ENCODE measurements at regions not wholly inside any gene's neighbourhood (a gene's known extent, or its start where the extent isn't known, plus 50 kb on each side); places are given as distances from the start of the nearest gene placed in this dataset.

GRCh38 chr14:59075506-59075905, 113.0 kb upstream of the DAAM1 start:
- DNase-seq: no peak

GRCh38 chr14:59081720-59082119, 106.7 kb upstream of the DAAM1 start:
- no peak for DNase-seq

GRCh38 chr14:59085207-59085739, 103.2 kb upstream of the DAAM1 start:
- DNase-seq: no peak

DNA sequence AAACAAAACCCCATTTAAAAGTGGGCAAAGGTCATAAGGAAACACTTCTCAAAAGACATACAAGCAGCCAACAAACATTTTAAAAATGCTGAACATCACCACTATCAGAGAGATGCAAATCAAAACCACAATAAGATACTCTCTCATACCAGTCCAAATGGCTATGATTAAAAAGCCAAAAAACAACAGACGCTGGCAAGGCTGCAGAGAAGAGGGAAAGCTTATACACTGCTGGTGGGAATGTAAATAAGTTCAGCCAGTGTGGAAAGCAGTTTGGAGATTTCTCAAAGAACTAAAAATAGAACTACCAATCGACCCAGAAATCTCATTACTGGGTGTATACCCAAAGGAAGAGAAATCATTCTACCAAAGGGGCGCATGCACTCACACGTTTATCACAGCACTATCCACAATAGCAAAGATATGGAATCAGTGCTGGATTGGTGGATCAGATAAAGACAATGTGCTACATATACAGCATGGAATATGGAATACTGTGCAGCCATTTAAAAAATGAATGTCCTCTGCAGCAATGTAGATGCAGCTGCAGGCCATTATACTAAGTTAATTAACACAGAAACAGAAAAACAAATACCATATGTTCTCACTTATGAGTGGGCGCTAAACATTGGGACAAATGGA, 102.1 kb upstream of the DAAM1 start:
- DNase-seq: no peak

DNA sequence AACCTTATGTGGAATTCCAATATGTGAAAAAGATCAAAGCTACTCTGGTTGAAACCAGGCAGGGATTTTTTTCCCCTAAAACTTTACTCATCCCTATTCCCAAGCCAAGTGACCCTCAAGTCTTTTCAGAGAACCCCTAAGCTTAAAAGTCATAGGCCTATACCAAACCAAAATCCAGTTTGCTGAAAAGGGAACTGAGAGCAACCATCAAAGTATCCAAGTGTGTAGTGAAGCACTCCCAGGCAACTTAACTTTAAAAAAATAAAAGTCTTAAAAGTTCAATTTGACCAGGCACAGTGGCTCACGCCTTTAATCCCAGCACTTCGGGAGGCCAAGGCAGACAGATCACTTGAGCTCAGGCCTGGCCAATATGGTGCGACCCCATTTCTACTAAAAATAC, 101.2 kb upstream of the DAAM1 start:
- no peak for DNase-seq

DNA sequence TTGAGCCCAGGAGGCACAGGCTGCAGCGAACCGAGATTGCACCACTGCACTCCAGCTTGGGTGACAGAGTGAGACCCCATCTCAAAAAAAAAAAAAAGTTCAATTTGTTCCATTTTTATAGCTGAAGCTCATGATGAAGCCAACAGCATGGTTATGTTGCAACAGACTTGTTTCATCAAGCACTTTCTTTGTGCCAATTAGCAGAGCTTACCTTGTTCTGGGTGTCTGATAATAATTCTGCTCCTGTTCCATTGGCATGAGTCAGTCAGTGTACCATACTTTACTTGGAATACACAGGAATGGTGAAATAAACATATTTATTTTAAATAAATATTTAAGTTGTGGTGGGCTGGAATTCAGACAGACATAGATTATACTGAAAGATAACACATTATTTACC, 100.8 kb upstream of the DAAM1 start:
- DNase-seq: no peak

GRCh38 chr14:59090572-59090971, 97.9 kb upstream of the DAAM1 start:
- no peak for DNase-seq

DNA sequence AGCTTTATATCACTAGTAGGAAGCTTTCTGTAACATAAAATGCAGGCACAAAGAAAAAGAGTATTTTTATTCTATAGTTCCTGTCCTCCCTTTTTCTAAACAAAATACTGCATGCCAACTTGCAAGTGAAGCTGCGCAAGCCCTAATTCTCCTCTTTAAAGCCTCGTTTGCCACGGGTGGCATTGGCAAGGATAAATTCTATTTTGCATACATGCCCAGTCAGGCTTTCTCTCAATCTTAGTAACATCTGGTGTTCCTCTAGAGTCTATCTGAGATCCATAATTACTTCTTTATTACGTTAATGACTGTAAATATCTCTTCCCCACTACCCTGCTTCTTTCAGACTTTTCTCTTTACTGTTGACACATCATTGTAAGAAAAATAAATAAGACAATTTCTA, 97.1 kb upstream of the DAAM1 start:
- DNase-seq: peak; percentile 59

GRCh38 chr14:59091976-59092375, 96.5 kb upstream of the DAAM1 start:
- DNase-seq: peak; percentile 61

- DNase-seq: peak; percentile 77
These were observed 94.6 kb upstream of the DAAM1 start for GRCh38 chr14:59093902-59094301.

DNA sequence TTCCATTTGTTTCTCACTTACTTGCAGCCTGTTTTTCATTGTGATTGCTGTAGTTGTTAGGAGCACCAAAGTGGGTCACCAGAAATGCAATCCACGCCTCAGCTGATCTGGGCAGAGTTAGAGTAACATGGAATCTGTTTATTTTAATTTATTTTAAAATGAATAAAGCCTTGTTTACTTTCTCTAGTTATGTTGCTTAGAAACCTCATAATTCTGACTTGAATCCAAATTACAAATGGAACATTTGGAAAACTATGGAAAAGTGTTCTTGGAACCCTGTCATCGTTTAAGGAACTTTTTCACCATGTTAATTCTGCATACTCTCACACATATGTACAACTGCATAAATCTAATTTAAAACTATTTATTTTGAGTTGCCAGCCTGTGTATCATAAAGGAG, 92.2 kb upstream of the DAAM1 start:
- no peak for DNase-seq

DNA sequence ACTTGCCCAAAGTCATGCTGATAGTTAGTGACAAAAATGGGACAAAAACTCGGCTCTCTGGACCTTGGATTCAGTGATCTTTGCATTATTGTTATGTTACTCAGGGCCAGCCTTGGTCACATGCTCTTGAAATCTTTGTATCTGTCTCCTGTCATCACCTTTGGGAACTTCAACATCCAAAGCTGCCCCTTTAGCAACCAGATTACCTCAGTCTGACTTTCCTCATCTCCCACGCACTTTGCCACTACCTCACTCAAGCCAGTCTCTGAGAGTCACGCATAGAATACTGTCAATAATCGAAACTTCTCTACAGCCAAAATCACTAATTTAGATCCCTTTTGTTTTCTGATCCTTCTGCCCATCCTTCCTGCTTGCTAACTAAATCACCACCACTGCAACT, 90.8 kb upstream of the DAAM1 start:
- DNase-seq: no peak

DNA sequence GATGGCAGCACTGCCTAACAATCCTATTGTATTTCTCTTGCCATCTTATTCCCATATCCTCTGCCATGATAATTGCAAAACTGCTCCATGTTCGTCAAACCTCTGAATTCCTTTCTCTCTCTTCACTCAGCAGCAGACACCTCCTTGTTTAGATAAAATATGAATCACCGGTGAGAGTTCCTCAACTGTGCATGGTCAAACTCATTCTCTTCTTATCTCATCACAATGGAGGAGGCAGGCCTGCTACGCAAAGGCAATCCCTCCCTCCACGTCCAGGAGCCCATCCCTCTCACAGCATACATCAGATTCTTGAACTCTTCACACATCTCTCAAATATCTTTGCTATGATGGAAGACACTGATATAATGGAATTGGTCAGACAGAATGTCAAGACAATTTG, 90.1 kb upstream of the DAAM1 start:
- no peak for DNase-seq

DNA sequence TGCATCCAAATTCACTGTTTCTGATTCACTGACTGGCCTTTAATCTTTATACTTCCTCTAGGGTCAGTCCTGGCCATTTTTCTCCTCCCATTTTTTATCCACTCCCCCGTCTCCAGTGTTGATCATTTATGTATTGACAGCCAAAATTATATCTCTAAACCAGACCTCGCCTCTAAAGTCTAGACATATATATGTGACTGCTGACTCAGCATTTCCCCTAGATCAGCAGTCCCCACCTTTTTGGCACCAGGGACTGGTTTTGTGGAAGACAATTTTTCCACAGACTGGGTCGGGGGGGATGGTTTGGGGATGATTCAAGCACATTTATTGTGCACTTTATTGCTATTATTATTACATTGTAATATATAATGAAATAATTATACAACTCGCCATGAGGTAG, 88.3 kb upstream of the DAAM1 start:
- no peak for DNase-seq

DNA sequence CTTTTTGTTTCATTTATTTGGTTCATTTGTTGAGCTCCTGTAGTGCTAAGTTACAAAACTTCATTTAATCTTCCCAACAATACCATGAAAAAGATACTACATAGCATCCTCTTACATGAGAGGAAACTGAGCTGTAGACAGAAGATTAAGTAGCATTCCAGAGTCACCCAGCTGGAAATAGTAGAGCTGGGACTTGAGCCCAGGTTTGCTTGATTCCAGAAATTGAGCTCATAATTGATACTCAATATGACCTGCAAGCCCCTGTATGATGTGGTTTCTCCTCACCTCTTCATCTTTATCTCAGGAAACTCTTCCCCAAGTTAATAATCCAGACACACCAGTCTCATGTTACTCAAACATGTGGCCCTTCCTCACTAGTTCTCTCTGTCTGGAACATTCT, 87.0 kb upstream of the DAAM1 start:
- peak; percentile 56 for DNase-seq

GRCh38 chr14:59103396-59103795, 85.1 kb upstream of the DAAM1 start:
- no peak for DNase-seq

GRCh38 chr14:59107819-59108218, 80.6 kb upstream of the DAAM1 start:
- DNase-seq: peak; percentile 98

DNA sequence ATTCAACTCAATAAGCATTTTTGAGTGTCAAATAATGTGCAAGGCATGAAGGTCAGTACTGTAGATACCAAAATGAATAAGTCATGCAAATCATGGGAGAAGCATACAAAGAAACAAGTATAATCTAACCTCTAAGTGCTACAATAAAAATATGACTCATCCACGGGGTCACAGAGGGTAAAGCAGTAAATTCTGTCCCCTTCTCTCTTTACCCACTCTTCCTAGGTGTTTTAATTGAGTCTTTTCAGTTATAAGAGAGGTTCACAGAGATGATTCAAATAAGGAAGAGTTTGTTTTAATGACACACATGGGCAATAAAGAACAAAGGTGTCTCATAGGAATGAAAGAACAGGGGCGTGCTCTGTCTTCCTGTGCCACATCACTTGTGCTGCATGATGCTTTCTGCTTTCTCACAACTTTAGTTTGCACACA, 71.5 kb upstream of the DAAM1 start:
- no peak for DNase-seq

- no peak for DNase-seq
These were observed 70.5 kb upstream of the DAAM1 start for GRCh38 chr14:59117754-59118528.

GRCh38 chr14:59120921-59121320, 67.5 kb upstream of the DAAM1 start:
- DNase-seq: no peak

GRCh38 chr14:59123531-59123930, 64.9 kb upstream of the DAAM1 start:
- no peak for DNase-seq

GRCh38 chr14:59123975-59124374, 64.5 kb upstream of the DAAM1 start:
- peak; percentile 78 for DNase-seq

DNA sequence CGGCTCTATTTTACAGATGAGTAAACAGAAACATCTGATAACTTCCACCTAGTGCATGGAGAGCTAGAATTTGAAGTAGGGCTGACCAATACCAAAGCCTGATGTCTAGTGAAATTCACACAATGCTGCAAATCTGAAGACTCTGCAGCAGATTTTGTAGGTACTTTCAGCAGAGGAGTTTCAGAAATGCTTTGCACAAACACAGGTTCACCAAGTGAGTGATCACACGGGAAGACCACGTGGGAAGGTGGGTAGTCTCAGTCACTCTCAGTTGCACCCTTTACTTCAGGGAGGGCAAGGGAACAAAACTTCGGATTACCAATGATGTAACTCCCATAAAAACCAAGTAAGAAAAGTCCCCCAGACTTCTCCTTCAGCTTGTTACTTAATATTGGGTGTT, 63.3 kb upstream of the DAAM1 start:
- no peak for DNase-seq

DNA sequence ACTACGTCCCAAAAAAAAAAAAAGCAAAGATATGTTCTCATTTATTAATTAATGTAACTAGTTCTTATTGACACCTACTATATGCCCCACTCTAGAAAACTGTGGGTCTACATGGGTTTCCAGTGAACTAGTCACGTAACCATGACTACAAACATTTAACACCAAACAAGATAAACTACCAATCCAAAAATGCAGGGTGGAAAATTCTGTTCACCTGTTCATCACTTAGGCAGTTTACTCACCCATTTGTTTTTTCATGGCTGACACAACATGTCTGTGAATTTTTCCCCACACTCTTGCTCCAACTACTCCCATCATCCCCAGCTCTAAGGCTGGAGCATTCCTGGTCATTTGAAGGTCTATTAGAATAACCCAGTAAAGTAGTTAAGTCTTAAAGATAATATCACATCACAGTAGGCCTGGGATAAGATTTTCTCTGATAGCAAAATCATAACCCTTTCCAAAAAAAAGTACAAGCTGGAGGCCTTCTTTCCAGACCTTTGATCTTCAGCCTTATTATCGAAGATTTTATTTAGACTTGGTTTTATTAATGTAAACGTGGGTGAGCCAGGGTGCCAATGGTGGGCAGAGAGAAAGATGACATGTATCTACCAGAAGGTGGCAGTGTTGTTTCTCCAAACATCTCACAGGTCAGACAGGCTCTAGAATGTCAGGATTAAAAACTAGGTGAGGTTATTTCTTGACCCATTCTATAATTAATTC, 61.6 kb upstream of the DAAM1 start:
- DNase-seq: peak; percentile 88

Data from NCI-H2171 treated with DMSO at 0.1 percent for 48 hours (cell line).